ENCODE measurements at regions not wholly inside any gene's neighbourhood (a gene's known extent, or its start where the extent isn't known, plus 50 kb on each side); places are given as distances from the start of the nearest gene placed in this dataset.

- DNase-seq (ENCODE audit: low read depth): no peak
- TF ChIP-seq CTCF (IDR thresholded peaks at IDR 0.05; ENCODE audit: insufficient read depth, low read depth, low read length, missing control alignments): no peak
- H3K4me3 ChIP-seq (ENCODE audit: low read length): no peak overlapping the region
These were observed 227.9 kb downstream of the SPATA31D1 start for GRCh38 chr9:82216435-82216834.

- no peak overlapping the region for H3K4me3 ChIP-seq (ENCODE audit: low read length)
- no peak for TF ChIP-seq CTCF (IDR thresholded peaks at IDR 0.05; ENCODE audit: insufficient read depth, low read depth, low read length, missing control alignments)
- no peak for DNase-seq (ENCODE audit: low read depth)
These were observed 234.9 kb downstream of the SPATA31D1 start for GRCh38 chr9:82223442-82223841.

DNA sequence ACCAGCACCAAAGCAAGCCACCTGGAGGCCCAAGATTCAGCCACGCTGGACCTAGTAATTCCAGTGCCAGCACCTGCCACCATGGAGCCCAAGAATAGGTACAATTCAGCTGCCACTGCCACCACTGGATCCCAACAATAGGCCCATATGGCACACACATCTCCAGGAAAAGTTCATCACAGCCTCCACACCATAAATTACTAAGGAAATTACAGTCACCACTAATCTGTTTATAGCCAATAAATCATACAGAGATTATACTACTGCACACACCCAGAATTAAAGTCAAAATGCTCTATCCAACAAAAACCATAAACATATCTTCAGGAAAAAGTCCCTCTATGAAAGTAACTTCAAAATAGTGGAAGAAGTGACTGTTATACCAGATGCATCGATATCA lies 242.8 kb downstream of the SPATA31D1 start:
- no peak overlapping the region for H3K4me3 ChIP-seq (ENCODE audit: low read length)
- no peak for DNase-seq (ENCODE audit: low read depth)
- TF ChIP-seq CTCF (IDR thresholded peaks at IDR 0.05; ENCODE audit: insufficient read depth, low read depth, low read length, missing control alignments): no peak

DNA sequence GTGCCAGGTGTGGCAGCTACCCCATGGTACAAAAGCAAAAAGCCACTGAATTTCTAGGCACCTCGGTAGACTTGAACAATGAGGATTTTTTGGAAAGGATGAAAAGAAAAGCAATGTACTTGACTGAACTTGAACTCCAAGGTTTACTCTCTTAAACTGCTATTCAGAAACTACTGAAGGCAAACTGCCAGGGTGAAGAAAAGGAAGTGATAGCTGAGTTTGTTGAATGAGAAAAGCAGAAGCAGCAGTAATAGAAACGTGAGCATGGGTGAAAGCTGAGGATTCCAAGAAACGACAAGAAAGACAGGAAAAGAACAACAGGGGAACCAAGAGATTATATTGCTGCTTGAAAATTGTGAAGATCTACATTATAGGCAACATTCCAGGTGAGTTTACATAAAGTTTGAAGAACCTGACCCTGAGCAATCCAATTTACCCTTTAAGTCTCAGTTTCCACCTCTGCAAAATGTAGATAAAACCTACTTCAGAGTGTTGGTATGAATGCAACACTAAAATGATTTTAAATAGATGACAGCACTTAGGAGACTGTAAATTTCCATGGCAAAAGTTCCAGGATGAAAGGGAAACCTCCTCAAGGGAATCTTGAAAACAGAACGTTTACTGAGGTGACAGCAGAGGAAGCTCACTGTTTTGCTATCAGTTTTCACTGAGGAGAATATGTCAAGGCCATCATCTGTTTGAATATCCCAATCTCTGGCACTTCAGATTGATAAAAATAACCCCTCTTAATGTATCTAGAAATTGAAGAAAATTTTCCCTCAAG lies 245.8 kb downstream of the SPATA31D1 start:
- DNase-seq (ENCODE audit: low read depth): no peak
- TF ChIP-seq CTCF (IDR thresholded peaks at IDR 0.05; ENCODE audit: insufficient read depth, low read depth, low read length, missing control alignments): no peak
- H3K4me3 ChIP-seq (ENCODE audit: low read length): no peak overlapping the region

GRCh38 chr9:82242285-82242963 lies 253.9 kb downstream of the SPATA31D1 start:
- no peak overlapping the region for H3K4me3 ChIP-seq (ENCODE audit: low read length)
- no peak for TF ChIP-seq CTCF (IDR thresholded peaks at IDR 0.05; ENCODE audit: insufficient read depth, low read depth, low read length, missing control alignments)
- no peak for DNase-seq (ENCODE audit: low read depth)

- no peak overlapping the region for H3K4me3 ChIP-seq (ENCODE audit: low read length)
- no peak for TF ChIP-seq CTCF (IDR thresholded peaks at IDR 0.05; ENCODE audit: insufficient read depth, low read depth, low read length, missing control alignments)
- DNase-seq (ENCODE audit: low read depth): peak; percentile 6
These were observed 258.7 kb downstream of the SPATA31D1 start for GRCh38 chr9:82247318-82247717.

Data from epithelial cell of esophagus (primary cell).